H9 (cell line): ENCODE measurements at regions not wholly inside any gene's neighbourhood (a gene's known extent, or its start where the extent isn't known, plus 50 kb on each side); places are given as distances from the start of the nearest gene placed in this dataset.

Experiments
- DNase-seq: peaks from one replicate; pipeline ENCODE4 v3.0.0-alpha.2; 2017
- H2AFZ ChIP-seq: one replicate; pipeline ENCODE4 v1.6.1; 2013; ENCODE audit warnings: mild to moderate bottlenecking, low read length, control low read depth, moderate library complexity
- H2AK5ac ChIP-seq: 2 replicates; pipeline ENCODE4 v1.6.1; 2013; ENCODE audit warnings: low read length, control low read depth, mixed read lengths; ENCODE audit not compliant: insufficient read length
- H2BK120ac ChIP-seq: one replicate; pipeline ENCODE4 v1.6.1; 2013; ENCODE audit warnings: low read depth, mild to moderate bottlenecking, low read length, control low read depth, inconsistent platforms; ENCODE audit not compliant: poor library complexity, severe bottlenecking
- H2BK12ac ChIP-seq: 2 replicates; pipeline ENCODE4 v1.6.1; 2013; ENCODE audit warnings: low read length, control low read depth, mixed read lengths, low read depth; ENCODE audit not compliant: insufficient read length
- H2BK15ac ChIP-seq: 2 replicates; pipeline ENCODE4 v1.6.1; 2013; ENCODE audit warnings: low read depth, low read length, control low read depth
- H2BK20ac ChIP-seq: one replicate; pipeline ENCODE4 v1.6.1; 2013; ENCODE audit warnings: low read depth, mild to moderate bottlenecking, low read length, control low read depth, inconsistent platforms; ENCODE audit not compliant: poor library complexity, severe bottlenecking
- H2BK5ac ChIP-seq: 2 replicates; pipeline ENCODE4 v1.6.1; 2013; ENCODE audit warnings: low read length, control low read depth, mixed read lengths; ENCODE audit not compliant: insufficient read length
- H3K14ac ChIP-seq: 2 replicates; pipeline ENCODE4 v1.6.1; 2013; ENCODE audit warnings: low read length, control low read depth; ENCODE audit not compliant: insufficient read depth
- H3K18ac ChIP-seq: 2 replicates; pipeline ENCODE4 v1.6.1; 2013; ENCODE audit warnings: low read depth, mild to moderate bottlenecking, mixed read lengths, low read length, control low read depth; ENCODE audit not compliant: insufficient read length
- H3K23ac ChIP-seq: 2 replicates; pipeline ENCODE4 v1.6.1; 2013; ENCODE audit warnings: low read length, control low read depth, mixed read lengths, low read depth; ENCODE audit not compliant: insufficient read length
- H3K23me2 ChIP-seq: 2 replicates; pipeline ENCODE4 v1.6.1; 2013; ENCODE audit warnings: low read depth, mild to moderate bottlenecking, mixed read lengths, low read length, control low read depth; ENCODE audit not compliant: insufficient read length, poor library complexity, severe bottlenecking
- H3K27ac ChIP-seq: 2 replicates; pipeline ENCODE4 v1.5.1; 2013; ENCODE audit warnings: low read length, control low read depth, mixed read lengths, low read depth; ENCODE audit not compliant: insufficient read length
- H3K27me3 ChIP-seq: 2 replicates; pipeline ENCODE4 v1.6.1; 2013; ENCODE audit warnings: low read length, control low read depth, inconsistent platforms; ENCODE audit not compliant: insufficient read depth
- H3K4ac ChIP-seq: 2 replicates; pipeline ENCODE4 v1.6.1; 2013; ENCODE audit warnings: low read depth, mild to moderate bottlenecking, control low read depth, inconsistent platforms, low read length, moderate library complexity
- H3K4me1 ChIP-seq: 2 replicates; pipeline ENCODE4 v1.6.1; 2013; ENCODE audit warnings: low read length, control low read depth, inconsistent platforms; ENCODE audit not compliant: insufficient read depth
- H3K4me2 ChIP-seq: 2 replicates; pipeline ENCODE4 v1.6.1; 2013; ENCODE audit warnings: low read length, control low read depth, mixed read lengths; ENCODE audit not compliant: insufficient read length, insufficient read depth
- H3K56ac ChIP-seq: 2 replicates; pipeline ENCODE4 v1.6.1; 2013; ENCODE audit warnings: low read depth, mild to moderate bottlenecking, mixed read lengths, low read length, control low read depth; ENCODE audit not compliant: insufficient read length
- H3K79me1 ChIP-seq: 2 replicates; pipeline ENCODE4 v1.6.1; 2013; ENCODE audit warnings: low read depth, mild to moderate bottlenecking, moderate library complexity, low read length, control low read depth, inconsistent platforms; ENCODE audit not compliant: insufficient read depth, poor library complexity, severe bottlenecking
- H3K79me2 ChIP-seq: 2 replicates; pipeline ENCODE4 v1.6.1; 2013; ENCODE audit warnings: low read length, control low read depth, inconsistent platforms; ENCODE audit not compliant: insufficient read depth
- H3K9ac ChIP-seq: 2 replicates; pipeline ENCODE4 v1.6.1; 2013; ENCODE audit warnings: low read length, control low read depth, mixed read lengths; ENCODE audit not compliant: insufficient read length; ENCODE audit errors: extremely low read depth
- H3K9me3 ChIP-seq: one replicate; pipeline ENCODE4 v1.6.1; 2013; ENCODE audit warnings: low read depth, low read length, inconsistent platforms; ENCODE audit not compliant: control insufficient read depth
- H3T11ph ChIP-seq: one replicate; pipeline ENCODE4 v1.6.1; 2013; ENCODE audit warnings: mild to moderate bottlenecking, low read length, control low read depth, inconsistent platforms
- H4K20me1 ChIP-seq: one replicate; pipeline ENCODE4 v1.6.1; 2013; ENCODE audit not compliant: control insufficient read depth, insufficient read length, insufficient read depth
- H4K5ac ChIP-seq: 2 replicates; pipeline ENCODE4 v1.6.1; 2013; ENCODE audit warnings: low read depth, mild to moderate bottlenecking, mixed read lengths, low read length, control low read depth; ENCODE audit not compliant: insufficient read length
- H4K8ac ChIP-seq: replicated peaks from 2 replicates; pipeline ENCODE4 v1.6.1; 2013; ENCODE audit warnings: low read length, control low read depth, mixed read lengths, low read depth; ENCODE audit not compliant: insufficient read length
- H4K91ac ChIP-seq: 2 replicates; pipeline ENCODE4 v1.6.1; 2013; ENCODE audit warnings: low read depth, mild to moderate bottlenecking, moderate library complexity, mixed read lengths, low read length, control low read depth; ENCODE audit not compliant: insufficient read length
- H3K27ac Mint-ChIP-seq, 3 experiments: 2 replicates in 2 of 3; 3 replicates in 1 of 3; pipeline ENCODE4 v1.8.0; 2020 to 2021; ENCODE audit warnings: mixed read lengths in 3 of 3, mild to moderate bottlenecking in 1 of 3, moderate library complexity in 1 of 3
- H3K27me3 Mint-ChIP-seq: 2 replicates; pipeline ENCODE4 v1.8.0; 2021; ENCODE audit warnings: low read depth, mild to moderate bottlenecking, moderate library complexity, mixed read lengths
- H3K36me3 Mint-ChIP-seq, 3 experiments: 2 replicates in 2 of 3; 3 replicates in 1 of 3; pipeline ENCODE4 v1.8.0; 2020 to 2021; ENCODE audit warnings: low read depth in 3 of 3, mixed read lengths in 3 of 3; ENCODE audit not compliant: insufficient read depth in 1 of 3
- H3K4me1 Mint-ChIP-seq, 2 experiments: 2 replicates each; pipeline ENCODE4 v1.8.0; 2020; ENCODE audit warnings: mixed read lengths in 2 of 2
- H3K4me3 Mint-ChIP-seq, 2 experiments: 2 replicates in 1 of 2; 3 replicates in 1 of 2; pipeline ENCODE4 v1.8.0; 2020 to 2021; ENCODE audit warnings: mild to moderate bottlenecking in 2 of 2, mixed read lengths in 2 of 2, moderate library complexity in 1 of 2
- H3K9me3 Mint-ChIP-seq, 2 experiments: 2 replicates in 1 of 2; 3 replicates in 1 of 2; pipeline ENCODE4 v1.8.0; 2020; ENCODE audit warnings: mild to moderate bottlenecking in 2 of 2, mixed read lengths in 2 of 2, moderate library complexity in 1 of 2
- CTCF ChIP-seq: fragments of 200-600 bp; sonication (generic); conservative IDR thresholded peaks from 3 replicates; pipeline ENCODE4 v1.8.0; 2021; ENCODE audit warnings: antibody characterized with exemption, mild to moderate bottlenecking
- WGBS: extraction: QIAGEN DNeasy Blood & Tissue Kit; methylation state at CpG from one replicate; pipeline ENCODE4 v1.1.7; 2013; ENCODE audit warnings: missing lambda C conversion rate, low lambda C conversion rate, mixed read lengths; ENCODE audit not compliant: insufficient read length; ENCODE audit errors: extremely low coverage; 5-methylcytosine and 5-hydroxymethylcytosine counted together

- H3K4ac ChIP-seq: no peak overlapping the region
- no peaks in the 10 kb centered on the region for H3K4me1 ChIP-seq
- no peak overlapping the region for H2BK20ac ChIP-seq
- H4K8ac ChIP-seq: no peak overlapping the region
- H3K23me2 ChIP-seq: no peaks in the 10 kb centered on the region
- H3K27ac Mint-ChIP-seq: no peak overlapping the region
- H2BK15ac ChIP-seq: no peak overlapping the region
- H3K4me2 ChIP-seq: no peak overlapping the region
- no peak for TF ChIP-seq CTCF
- H2AK5ac ChIP-seq: no peak overlapping the region
- no CpG with 5 or more reads among the region's 7 CpGs for WGBS
- H3K4me3 Mint-ChIP-seq: no peak overlapping the region
- H3K79me2 ChIP-seq: no peaks in the 10 kb centered on the region
- H2BK12ac ChIP-seq: no peak overlapping the region
- no peak overlapping the region for H4K5ac ChIP-seq
- no peak for DNase-seq
- no peak overlapping the region for H3K14ac ChIP-seq
- H3K9me3 Mint-ChIP-seq: peaks cover 3 to 4% of the 10 kb centered on the region in 2 experiments; a peak in 1 of 5 replicates
- H3K27me3 ChIP-seq: no peaks in the 10 kb centered on the region; the same call in 1 of the 2 replicates
- H3T11ph ChIP-seq: no peak overlapping the region
- peaks cover 0 to 6% (median 0%) of the 10 kb centered on the region in 3 experiments; a peak in 5 of 7 replicates for H3K36me3 Mint-ChIP-seq
- H3K9ac ChIP-seq: no peak overlapping the region
- H3K9me3 ChIP-seq: no peaks in the 10 kb centered on the region
- no peak overlapping the region for H2BK120ac ChIP-seq
- no peak overlapping the region for H3K56ac ChIP-seq
- H3K23ac ChIP-seq: no peak overlapping the region
- H3K4me1 Mint-ChIP-seq: peaks cover 6 to 9% of the 10 kb centered on the region in 2 experiments
- no peak overlapping the region for H2BK5ac ChIP-seq
- no peak overlapping the region for H2AFZ ChIP-seq
- no peaks in the 10 kb centered on the region for H3K79me1 ChIP-seq
- H4K20me1 ChIP-seq: no peaks in the 10 kb centered on the region
- no peak overlapping the region for H3K18ac ChIP-seq
- no peak overlapping the region for H3K27ac ChIP-seq
- no peak overlapping the region for H4K91ac ChIP-seq
- H3K27me3 Mint-ChIP-seq: no peaks in the 10 kb centered on the region
These were observed 406.3 kb upstream of the HS6ST1 start for GRCh38 chr2:128724972-128725371.
